ENCODE measurements at regions not wholly inside any gene's neighbourhood (a gene's known extent, or its start where the extent isn't known, plus 50 kb on each side); places are given as distances from the start of the nearest gene placed in this dataset.

DNA sequence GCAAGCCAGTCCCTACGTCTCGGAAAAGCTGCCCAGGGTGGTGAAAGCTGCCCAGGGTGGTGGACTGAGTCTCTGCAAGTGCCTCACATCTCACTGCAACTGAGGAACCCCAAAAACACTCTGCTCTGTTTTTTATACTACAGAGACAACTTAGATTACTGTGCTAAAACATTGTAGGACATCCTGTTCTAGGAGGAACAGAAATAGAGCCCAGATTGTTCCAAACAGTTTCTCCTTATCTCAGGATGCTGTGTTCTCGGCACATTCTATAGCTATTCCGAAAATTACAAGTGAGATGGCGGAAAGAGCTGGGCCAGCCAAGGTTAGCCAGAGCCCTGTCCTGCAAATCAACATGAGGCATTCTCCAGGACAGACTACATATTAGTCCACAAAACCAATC lies 138.7 kb downstream of the LRIG3 start:
- Mint-ChIP-seq H3K4me3 (no peak overlapping the region), H3K27me3 (no peaks in the 10 kb centered on the region), H3K36me3 (peaks cover 3% of the 10 kb centered on the region), H3K27ac (no peak overlapping the region), H3K9me3 (peaks cover 7% of the 10 kb centered on the region), H3K4me1 (ENCODE audit: unreplicated experiment) (no peaks in the 10 kb centered on the region)
- DNase-seq (ENCODE audit: extremely low spot score, unreplicated experiment), result no peak
- TF ChIP-seq, protein P1, sequence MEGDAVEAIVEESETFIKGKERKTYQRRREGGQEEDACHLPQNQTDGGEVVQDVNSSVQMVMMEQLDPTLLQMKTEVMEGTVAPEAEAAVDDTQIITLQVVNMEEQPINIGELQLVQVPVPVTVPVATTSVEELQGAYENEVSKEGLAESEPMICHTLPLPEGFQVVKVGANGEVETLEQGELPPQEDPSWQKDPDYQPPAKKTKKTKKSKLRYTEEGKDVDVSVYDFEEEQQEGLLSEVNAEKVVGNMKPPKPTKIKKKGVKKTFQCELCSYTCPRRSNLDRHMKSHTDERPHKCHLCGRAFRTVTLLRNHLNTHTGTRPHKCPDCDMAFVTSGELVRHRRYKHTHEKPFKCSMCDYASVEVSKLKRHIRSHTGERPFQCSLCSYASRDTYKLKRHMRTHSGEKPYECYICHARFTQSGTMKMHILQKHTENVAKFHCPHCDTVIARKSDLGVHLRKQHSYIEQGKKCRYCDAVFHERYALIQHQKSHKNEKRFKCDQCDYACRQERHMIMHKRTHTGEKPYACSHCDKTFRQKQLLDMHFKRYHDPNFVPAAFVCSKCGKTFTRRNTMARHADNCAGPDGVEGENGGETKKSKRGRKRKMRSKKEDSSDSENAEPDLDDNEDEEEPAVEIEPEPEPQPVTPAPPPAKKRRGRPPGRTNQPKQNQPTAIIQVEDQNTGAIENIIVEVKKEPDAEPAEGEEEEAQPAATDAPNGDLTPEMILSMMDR (conservative IDR thresholded peaks at IDR 0.05), result no peak

DNA sequence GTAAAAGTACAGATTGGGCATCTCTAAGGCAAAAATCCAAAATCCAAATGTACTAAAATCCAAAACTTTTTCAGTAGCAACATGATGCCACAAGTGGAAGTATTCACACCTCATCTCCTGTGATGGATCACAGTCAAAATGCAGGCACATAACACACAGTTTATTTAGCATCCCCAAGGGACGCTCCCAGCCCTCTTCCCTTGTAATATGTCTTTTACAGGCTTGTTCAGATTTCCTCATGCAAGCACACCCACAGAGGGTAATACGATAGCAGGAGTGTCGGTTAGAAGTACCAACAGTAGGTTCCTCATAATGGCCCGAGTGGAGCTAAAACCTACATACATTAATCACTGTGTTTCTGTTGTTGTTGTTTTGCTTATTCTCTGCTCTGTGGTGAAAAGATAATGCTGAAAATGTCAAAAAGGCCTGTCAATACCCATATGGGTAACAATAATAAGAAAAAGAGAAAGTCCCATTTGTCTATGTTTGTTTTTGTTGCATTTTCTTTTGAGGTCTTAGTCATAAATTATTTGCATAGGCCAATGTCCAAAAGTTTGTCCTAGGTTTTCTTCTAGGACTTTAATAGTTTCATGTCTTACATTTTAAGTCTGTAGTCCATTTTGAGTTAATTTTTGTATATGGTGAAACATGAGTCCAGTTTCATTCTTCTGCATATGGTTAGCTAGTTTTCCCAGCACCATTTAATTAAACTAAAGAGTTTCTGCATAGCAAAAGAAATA lies 133.1 kb downstream of the LRIG3 start:
- H3K4me1 Mint-ChIP-seq (ENCODE audit: unreplicated experiment), result no peaks in the 10 kb centered on the region
- peaks cover 3% of the 10 kb centered on the region for H3K36me3 Mint-ChIP-seq
- H3K27ac Mint-ChIP-seq, result no peak overlapping the region
- H3K27me3 Mint-ChIP-seq, result no peaks in the 10 kb centered on the region
- H3K4me3 Mint-ChIP-seq, result no peak overlapping the region
- TF ChIP-seq, protein P1 (conservative IDR thresholded peaks at IDR 0.05), result no peak
- no peaks in the 10 kb centered on the region for H3K9me3 Mint-ChIP-seq
- DNase-seq (ENCODE audit: extremely low spot score, unreplicated experiment), result no peak

DNA sequence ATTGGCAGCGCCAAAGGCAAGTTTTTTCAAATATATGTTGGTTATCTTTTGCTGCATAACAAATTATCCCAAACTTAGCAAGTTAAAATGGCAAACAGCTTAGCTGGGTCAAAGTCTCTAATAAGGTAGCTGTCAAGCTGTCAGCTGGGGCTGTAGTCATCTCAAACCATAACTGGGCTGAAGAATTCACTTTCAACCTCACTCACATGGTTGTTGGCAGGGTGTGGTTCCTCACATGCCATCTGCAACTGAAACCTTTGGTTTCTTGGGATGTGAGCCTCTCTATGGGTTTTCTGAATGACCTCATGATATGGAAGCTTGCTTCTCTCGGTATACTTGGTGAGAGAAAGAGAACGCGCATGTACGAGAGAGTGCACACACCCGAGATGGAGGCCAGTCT lies 125.4 kb downstream of the LRIG3 start:
- H3K4me1 Mint-ChIP-seq (ENCODE audit: unreplicated experiment), result no peaks in the 10 kb centered on the region
- H3K27ac Mint-ChIP-seq, result no peak overlapping the region
- TF ChIP-seq, protein P1 (conservative IDR thresholded peaks at IDR 0.05), result no peak
- no peaks in the 10 kb centered on the region for H3K27me3 Mint-ChIP-seq
- DNase-seq (ENCODE audit: extremely low spot score, unreplicated experiment), result no peak
- H3K4me3 Mint-ChIP-seq, result no peak overlapping the region
- H3K9me3 Mint-ChIP-seq, result no peaks in the 10 kb centered on the region
- H3K36me3 Mint-ChIP-seq, result no peaks in the 10 kb centered on the region

DNA sequence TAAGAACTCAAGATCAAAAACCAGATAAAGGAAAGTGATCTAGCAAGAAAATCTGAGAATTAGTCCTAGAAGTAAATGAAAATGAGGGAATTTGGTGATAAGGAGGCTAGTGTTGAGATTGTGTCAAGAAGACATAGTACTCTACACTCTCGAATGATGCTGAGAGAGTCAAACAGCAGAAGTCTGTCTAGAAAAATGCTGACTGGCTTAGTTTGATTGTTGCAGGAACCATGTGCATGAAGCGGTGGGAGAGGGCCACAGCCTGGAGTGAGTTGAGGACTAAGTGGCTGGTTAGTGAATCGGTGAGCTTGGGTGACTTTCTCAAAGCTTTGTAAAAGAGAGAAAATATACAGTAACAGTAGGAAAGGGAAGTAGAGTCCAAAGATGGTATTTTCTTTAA lies 124.5 kb downstream of the LRIG3 start:
- Mint-ChIP-seq H3K4me3 (no peak overlapping the region), H3K9me3 (no peaks in the 10 kb centered on the region), H3K27ac (no peak overlapping the region), H3K27me3 (no peaks in the 10 kb centered on the region), H3K4me1 (ENCODE audit: unreplicated experiment) (no peaks in the 10 kb centered on the region), H3K36me3 (no peaks in the 10 kb centered on the region)
- no peak for DNase-seq (ENCODE audit: extremely low spot score, unreplicated experiment)
- TF ChIP-seq, protein P1 (conservative IDR thresholded peaks at IDR 0.05), result no peak

DNA sequence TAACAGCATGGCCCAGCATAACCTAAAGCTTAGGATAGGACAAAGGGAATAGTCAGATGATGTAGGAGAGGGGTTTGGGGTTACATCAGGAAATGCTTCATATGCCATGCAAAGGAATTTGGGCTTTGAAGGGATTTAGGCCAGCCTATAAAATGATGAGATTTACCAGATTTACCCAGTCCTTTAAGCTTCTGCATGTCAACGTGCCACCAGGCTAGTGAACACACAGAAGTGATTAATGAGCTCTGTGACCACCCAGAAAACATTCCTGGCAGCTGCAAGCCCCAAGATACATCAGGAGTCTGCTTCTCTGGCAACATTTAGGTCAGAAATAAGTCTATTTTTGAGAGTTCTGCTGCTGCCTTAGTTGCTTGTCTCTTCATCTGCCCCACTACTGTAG lies 118.3 kb downstream of the LRIG3 start:
- Mint-ChIP-seq H3K36me3 (no peaks in the 10 kb centered on the region), H3K4me1 (ENCODE audit: unreplicated experiment) (no peaks in the 10 kb centered on the region), H3K27me3 (no peaks in the 10 kb centered on the region), H3K27ac (no peak overlapping the region), H3K4me3 (no peak overlapping the region), H3K9me3 (no peaks in the 10 kb centered on the region)
- TF ChIP-seq, protein P1 (conservative IDR thresholded peaks at IDR 0.05), result no peak
- no peak for DNase-seq (ENCODE audit: extremely low spot score, unreplicated experiment)

Data from type B pancreatic cell (in vitro differentiated cells).